K562 (cell line): ENCODE measurements at regions not wholly inside any gene's neighbourhood (a gene's known extent, or its start where the extent isn't known, plus 50 kb on each side); places are given as distances from the start of the nearest gene placed in this dataset.

Experiments used
- BRD4 ChIP-seq: fragments of 200-600 bp; sonication (generic); IDR thresholded peaks from 2 replicates; pipeline ENCODE4 v1.6.1; 2017; ENCODE audit warnings: inconsistent platforms
- JUND ChIP-seq, 2 experiments: IDR thresholded peaks; 2 replicates in 1 of 2; 3 replicates in 1 of 2; pipeline ENCODE4 v1.6.1; 2011; ENCODE audit warnings: borderline replicate concordance in 2 of 2, low read depth in 2 of 2, low read length in 2 of 2, improper control_type of control experiment in 1 of 2, missing biosample characterization in 1 of 2, missing genetic modification characterization in 1 of 2, missing genetic modification reagents in 1 of 2
- MCM2 ChIP-seq: fragments of 450-650 bp; IDR thresholded peaks from 2 replicates; pipeline ENCODE4 v1.6.1; 2017; ENCODE audit warnings: low read depth, mild to moderate bottlenecking
- TF ChIP-seq, protein P1 (sequence below): fragments of 200-600 bp; sonication (generic); IDR thresholded peaks from one replicate; pipeline ENCODE4 v1.6.1; 2012; ENCODE audit warnings: mild to moderate bottlenecking, low read depth, low read length, inconsistent platforms

DNA sequence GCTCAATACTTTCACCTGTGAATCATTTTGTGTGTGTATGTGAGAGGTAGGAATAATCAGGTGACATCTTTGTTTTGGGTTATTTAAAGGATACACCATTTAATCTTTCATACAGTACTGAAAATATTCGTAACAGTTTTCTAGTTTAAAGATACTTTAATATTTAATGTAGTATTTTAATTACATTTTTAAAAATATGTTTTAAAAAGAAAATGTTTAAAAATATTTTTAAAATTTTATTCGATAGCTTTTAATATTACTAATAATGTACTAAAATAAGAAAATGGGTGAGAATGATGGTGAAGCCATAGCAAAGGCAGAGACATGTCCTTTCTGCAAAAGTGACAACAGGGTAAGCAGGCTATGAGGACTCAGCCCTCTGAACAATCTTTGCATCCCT is 56.3 kb upstream of the MEF2C start (continued):
- TF ChIP-seq, protein P1, sequence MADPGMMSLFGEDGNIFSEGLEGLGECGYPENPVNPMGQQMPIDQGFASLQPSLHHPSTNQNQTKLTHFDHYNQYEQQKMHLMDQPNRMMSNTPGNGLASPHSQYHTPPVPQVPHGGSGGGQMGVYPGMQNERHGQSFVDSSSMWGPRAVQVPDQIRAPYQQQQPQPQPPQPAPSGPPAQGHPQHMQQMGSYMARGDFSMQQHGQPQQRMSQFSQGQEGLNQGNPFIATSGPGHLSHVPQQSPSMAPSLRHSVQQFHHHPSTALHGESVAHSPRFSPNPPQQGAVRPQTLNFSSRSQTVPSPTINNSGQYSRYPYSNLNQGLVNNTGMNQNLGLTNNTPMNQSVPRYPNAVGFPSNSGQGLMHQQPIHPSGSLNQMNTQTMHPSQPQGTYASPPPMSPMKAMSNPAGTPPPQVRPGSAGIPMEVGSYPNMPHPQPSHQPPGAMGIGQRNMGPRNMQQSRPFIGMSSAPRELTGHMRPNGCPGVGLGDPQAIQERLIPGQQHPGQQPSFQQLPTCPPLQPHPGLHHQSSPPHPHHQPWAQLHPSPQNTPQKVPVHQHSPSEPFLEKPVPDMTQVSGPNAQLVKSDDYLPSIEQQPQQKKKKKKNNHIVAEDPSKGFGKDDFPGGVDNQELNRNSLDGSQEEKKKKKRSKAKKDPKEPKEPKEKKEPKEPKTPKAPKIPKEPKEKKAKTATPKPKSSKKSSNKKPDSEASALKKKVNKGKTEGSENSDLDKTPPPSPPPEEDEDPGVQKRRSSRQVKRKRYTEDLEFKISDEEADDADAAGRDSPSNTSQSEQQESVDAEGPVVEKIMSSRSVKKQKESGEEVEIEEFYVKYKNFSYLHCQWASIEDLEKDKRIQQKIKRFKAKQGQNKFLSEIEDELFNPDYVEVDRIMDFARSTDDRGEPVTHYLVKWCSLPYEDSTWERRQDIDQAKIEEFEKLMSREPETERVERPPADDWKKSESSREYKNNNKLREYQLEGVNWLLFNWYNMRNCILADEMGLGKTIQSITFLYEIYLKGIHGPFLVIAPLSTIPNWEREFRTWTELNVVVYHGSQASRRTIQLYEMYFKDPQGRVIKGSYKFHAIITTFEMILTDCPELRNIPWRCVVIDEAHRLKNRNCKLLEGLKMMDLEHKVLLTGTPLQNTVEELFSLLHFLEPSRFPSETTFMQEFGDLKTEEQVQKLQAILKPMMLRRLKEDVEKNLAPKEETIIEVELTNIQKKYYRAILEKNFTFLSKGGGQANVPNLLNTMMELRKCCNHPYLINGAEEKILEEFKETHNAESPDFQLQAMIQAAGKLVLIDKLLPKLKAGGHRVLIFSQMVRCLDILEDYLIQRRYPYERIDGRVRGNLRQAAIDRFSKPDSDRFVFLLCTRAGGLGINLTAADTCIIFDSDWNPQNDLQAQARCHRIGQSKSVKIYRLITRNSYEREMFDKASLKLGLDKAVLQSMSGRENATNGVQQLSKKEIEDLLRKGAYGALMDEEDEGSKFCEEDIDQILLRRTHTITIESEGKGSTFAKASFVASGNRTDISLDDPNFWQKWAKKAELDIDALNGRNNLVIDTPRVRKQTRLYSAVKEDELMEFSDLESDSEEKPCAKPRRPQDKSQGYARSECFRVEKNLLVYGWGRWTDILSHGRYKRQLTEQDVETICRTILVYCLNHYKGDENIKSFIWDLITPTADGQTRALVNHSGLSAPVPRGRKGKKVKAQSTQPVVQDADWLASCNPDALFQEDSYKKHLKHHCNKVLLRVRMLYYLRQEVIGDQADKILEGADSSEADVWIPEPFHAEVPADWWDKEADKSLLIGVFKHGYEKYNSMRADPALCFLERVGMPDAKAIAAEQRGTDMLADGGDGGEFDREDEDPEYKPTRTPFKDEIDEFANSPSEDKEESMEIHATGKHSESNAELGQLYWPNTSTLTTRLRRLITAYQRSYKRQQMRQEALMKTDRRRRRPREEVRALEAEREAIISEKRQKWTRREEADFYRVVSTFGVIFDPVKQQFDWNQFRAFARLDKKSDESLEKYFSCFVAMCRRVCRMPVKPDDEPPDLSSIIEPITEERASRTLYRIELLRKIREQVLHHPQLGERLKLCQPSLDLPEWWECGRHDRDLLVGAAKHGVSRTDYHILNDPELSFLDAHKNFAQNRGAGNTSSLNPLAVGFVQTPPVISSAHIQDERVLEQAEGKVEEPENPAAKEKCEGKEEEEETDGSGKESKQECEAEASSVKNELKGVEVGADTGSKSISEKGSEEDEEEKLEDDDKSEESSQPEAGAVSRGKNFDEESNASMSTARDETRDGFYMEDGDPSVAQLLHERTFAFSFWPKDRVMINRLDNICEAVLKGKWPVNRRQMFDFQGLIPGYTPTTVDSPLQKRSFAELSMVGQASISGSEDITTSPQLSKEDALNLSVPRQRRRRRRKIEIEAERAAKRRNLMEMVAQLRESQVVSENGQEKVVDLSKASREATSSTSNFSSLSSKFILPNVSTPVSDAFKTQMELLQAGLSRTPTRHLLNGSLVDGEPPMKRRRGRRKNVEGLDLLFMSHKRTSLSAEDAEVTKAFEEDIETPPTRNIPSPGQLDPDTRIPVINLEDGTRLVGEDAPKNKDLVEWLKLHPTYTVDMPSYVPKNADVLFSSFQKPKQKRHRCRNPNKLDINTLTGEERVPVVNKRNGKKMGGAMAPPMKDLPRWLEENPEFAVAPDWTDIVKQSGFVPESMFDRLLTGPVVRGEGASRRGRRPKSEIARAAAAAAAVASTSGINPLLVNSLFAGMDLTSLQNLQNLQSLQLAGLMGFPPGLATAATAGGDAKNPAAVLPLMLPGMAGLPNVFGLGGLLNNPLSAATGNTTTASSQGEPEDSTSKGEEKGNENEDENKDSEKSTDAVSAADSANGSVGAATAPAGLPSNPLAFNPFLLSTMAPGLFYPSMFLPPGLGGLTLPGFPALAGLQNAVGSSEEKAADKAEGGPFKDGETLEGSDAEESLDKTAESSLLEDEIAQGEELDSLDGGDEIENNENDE, result no peak
- TF ChIP-seq BRD4, result no peak
- TF ChIP-seq JUND (IDR thresholded peaks at IDR 0.05; ENCODE audit: borderline replicate concordance, low read depth, low read length), result no peak
- no peak for TF ChIP-seq JUND (tag; IDR thresholded peaks at IDR 0.05; ENCODE audit: borderline replicate concordance, low read depth, low read length)
- no peak for TF ChIP-seq MCM2
